Gastroesophageal sphincter (tissue), 3 donors: ENCODE measurements at regions not wholly inside any gene's neighbourhood (a gene's known extent, or its start where the extent isn't known, plus 50 kb on each side); places are given as distances from the start of the nearest gene placed in this dataset.
"Not testable (repeated sequence)": the region's sequence is repeated elsewhere in the genome, so short reads cannot be mapped to it uniquely, and the experiment has no call there.

Experiments used
- CTCF ChIP-seq, 4 experiments: fragments of 200-600 bp in 2 of 4; fragments of 450-650 bp in 2 of 4; sonication (generic) in 1 of 4; IDR thresholded peaks; one replicate each; pipeline ENCODE4 v1.5.1; 2017 to 2019; ENCODE audit warnings: antibody characterized with exemption in 4 of 4, mild to moderate bottlenecking in 2 of 4, moderate library complexity in 2 of 4
- EP300 ChIP-seq: sonication (generic); formaldehyde crosslinking; IDR thresholded peaks from one replicate; pipeline ENCODE4 v1.6.1; 2017; ENCODE audit warnings: antibody characterized with exemption, mild to moderate bottlenecking
- POLR2A ChIP-seq, 2 donors: fragments of 450-650 bp; IDR thresholded peaks; one replicate each; pipeline ENCODE4 v1.6.1; 2017; ENCODE audit warnings: antibody characterized with exemption in 2 of 2, mild to moderate bottlenecking in 2 of 2, moderate library complexity in 1 of 2
- POLR2AphosphoS5 ChIP-seq: sonication (generic); formaldehyde crosslinking; IDR thresholded peaks from one replicate; pipeline ENCODE4 v1.6.1; 2017; ENCODE audit warnings: antibody characterized with exemption

GRCh38 chr14:106477600-106477999, 951.2 kb downstream of the TMEM121 start:
- not testable (repeated sequence) for TF ChIP-seq POLR2A (IDR thresholded peaks at IDR 0.05); CTCF (IDR thresholded peaks at IDR 0.05); POLR2AphosphoS5; EP300
